ENCODE measurements at regions not wholly inside any gene's neighbourhood (a gene's known extent, or its start where the extent isn't known, plus 50 kb on each side); places are given as distances from the start of the nearest gene placed in this dataset.

GRCh38 chr3:188095431-188095830 is 58.5 kb upstream of the LPP start:
- Mint-ChIP-seq H3K27me3 (ENCODE audit: low read depth) (no peaks in the 10 kb centered on the region), H3K27ac (ENCODE audit: unreplicated experiment) (no peak overlapping the region), H3K4me1 (no peaks in the 10 kb centered on the region), H3K4me3 (no peak overlapping the region), H3K36me3 (ENCODE audit: low read depth) (peaks cover 3% of the 10 kb centered on the region), H3K9me3 (peaks cover 3% of the 10 kb centered on the region)
- no peak for TF ChIP-seq CTCF (conservative IDR thresholded peaks at IDR 0.05)
- no peak for DNase-seq (ENCODE audit: low read depth, low spot score)

- peaks cover 11% of the 10 kb centered on the region for H3K9me3 Mint-ChIP-seq
- no peak overlapping the region for H3K27ac Mint-ChIP-seq (ENCODE audit: unreplicated experiment)
- DNase-seq (ENCODE audit: low read depth, low spot score): no peak
- peaks cover 3% of the 10 kb centered on the region for H3K36me3 Mint-ChIP-seq (ENCODE audit: low read depth)
- no peak for TF ChIP-seq CTCF (conservative IDR thresholded peaks at IDR 0.05)
- H3K4me3 Mint-ChIP-seq: no peak overlapping the region
- H3K27me3 Mint-ChIP-seq (ENCODE audit: low read depth): no peaks in the 10 kb centered on the region
- no peaks in the 10 kb centered on the region for H3K4me1 Mint-ChIP-seq
Measured at GRCh38 chr3:188097791-188098190, 56.2 kb upstream of the LPP start.

- no peak for TF ChIP-seq CTCF (conservative IDR thresholded peaks at IDR 0.05)
- peaks cover 11% of the 10 kb centered on the region for H3K9me3 Mint-ChIP-seq
- H3K27me3 Mint-ChIP-seq (ENCODE audit: low read depth): no peaks in the 10 kb centered on the region
- DNase-seq (ENCODE audit: low read depth, low spot score): no peak
- H3K27ac Mint-ChIP-seq (ENCODE audit: unreplicated experiment): no peak overlapping the region
- peaks cover 3% of the 10 kb centered on the region for H3K36me3 Mint-ChIP-seq (ENCODE audit: low read depth)
- H3K4me3 Mint-ChIP-seq: no peak overlapping the region
- H3K4me1 Mint-ChIP-seq: no peaks in the 10 kb centered on the region
Measured at GRCh38 chr3:188099907-188100306, 54.0 kb upstream of the LPP start.

GRCh38 chr3:188102861-188103547 is 51.0 kb upstream of the LPP start:
- Mint-ChIP-seq H3K9me3 (peaks cover 13% of the 10 kb centered on the region), H3K4me3 (no peak overlapping the region), H3K4me1 (peaks cover 21% of the 10 kb centered on the region), H3K27me3 (ENCODE audit: low read depth) (no peaks in the 10 kb centered on the region), H3K36me3 (ENCODE audit: low read depth) (peaks cover 3% of the 10 kb centered on the region), H3K27ac (ENCODE audit: unreplicated experiment) (no peak overlapping the region)
- TF ChIP-seq CTCF (conservative IDR thresholded peaks at IDR 0.05): no peak
- DNase-seq (ENCODE audit: low read depth, low spot score): no peak

GRCh38 chr3:188104050-188104449 is 49.9 kb upstream of the LPP start:
- H3K4me1 Mint-ChIP-seq: peaks cover 21% of the 10 kb centered on the region
- no peak overlapping the region for H3K4me3 Mint-ChIP-seq
- H3K27ac Mint-ChIP-seq (ENCODE audit: unreplicated experiment): no peak overlapping the region
- H3K9me3 Mint-ChIP-seq: peaks cover 12% of the 10 kb centered on the region
- DNase-seq (ENCODE audit: low read depth, low spot score): no peak
- H3K36me3 Mint-ChIP-seq (ENCODE audit: low read depth): peaks cover 2% of the 10 kb centered on the region
- TF ChIP-seq CTCF (conservative IDR thresholded peaks at IDR 0.05): no peak
- no peaks in the 10 kb centered on the region for H3K27me3 Mint-ChIP-seq (ENCODE audit: low read depth)

Measured in neural crest cell (in vitro differentiated cells).